ENCODE measurements at regions not wholly inside any gene's neighbourhood (a gene's known extent, or its start where the extent isn't known, plus 50 kb on each side); places are given as distances from the start of the nearest gene placed in this dataset.

DNA sequence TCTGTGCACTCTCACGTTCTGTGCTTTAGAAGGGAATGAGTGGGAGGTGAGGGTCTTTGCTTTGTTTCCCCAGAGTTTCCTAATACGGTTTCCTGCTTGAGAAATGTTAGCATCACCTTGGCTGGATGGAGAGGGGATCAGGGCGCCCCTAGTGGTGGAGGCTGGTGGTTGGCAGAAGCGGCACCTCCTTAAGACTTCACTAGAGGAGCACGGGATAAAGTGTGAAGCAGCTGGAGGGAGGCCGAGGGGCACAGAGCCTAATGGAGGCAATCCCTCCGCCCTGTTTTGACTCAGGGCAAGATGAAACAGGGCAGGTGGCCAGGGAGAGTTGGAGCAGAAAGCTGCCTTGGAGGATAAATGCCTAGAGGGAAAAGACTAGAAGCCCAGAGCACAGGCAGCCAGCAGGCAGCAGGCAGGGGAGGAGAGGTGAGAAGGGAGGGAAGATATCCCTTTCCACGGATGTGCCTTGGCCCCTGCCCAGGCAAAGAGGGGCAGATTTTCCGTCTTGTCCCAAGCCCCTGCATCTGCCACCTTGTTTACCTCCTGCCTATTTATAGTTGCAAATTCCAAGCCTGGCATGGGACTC, 56.0 kb upstream of the BTRC start:
- peak; percentile 49 for DNase-seq (ENCODE audit: low read depth)

DNA sequence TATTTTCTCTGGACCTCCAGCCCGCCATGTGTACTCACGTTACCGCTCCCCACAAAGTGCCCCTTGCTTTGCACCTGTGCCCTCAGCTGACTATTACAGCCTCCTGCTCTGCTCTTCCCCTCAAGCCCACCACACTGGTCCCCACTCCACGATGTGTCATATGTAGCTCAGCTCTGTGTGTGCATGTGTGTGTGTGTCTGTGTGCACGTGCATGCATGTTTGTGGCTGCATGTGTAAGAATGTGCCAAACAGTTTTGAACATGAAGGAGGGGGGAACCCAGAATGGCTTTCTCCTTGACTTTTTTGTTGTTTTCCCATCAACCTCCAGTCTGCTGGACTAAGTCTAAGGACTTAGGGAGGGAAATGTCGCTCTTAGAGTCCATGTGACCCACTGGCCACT, 54.8 kb upstream of the BTRC start:
- no peak for DNase-seq (ENCODE audit: low read depth)

DNA sequence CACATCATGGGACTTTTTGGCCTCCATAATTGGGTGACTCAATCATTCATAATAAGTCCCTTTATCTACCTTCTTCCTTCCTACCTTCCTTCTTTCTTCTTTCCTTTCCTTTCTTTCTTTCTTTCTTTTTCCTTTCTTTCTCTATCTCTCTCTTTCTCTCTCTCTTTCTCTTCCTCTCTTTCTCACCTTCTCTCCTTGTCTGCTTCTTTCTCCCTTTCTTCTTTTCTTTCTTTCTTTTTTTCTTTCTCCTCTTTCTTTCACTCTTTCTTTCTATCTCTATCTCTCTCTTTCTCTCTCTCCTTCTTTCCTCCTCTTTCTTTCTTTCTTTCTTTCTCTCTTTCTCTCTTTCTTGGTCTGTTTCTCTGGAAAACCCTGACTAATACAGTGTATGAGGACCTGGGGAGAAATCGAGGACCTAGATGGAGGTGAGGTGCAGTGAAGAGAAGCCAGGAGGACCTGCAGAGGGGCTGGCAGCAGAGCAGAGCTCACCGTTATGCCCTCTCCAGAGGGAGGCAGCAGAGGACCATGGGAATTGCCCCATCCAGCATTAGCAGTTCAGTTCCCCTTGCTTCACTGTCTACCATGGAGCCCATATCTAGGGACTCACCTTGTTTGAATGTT, 52.7 kb upstream of the BTRC start:
- peak; percentile 41 for DNase-seq (ENCODE audit: low read depth)

- DNase-seq (ENCODE audit: low read depth): no peak
These were observed 50.8 kb upstream of the BTRC start for GRCh38 chr10:101303087-101303703.

All from CMK (cell line).